ENCODE measurements at regions not wholly inside any gene's neighbourhood (a gene's known extent, or its start where the extent isn't known, plus 50 kb on each side); places are given as distances from the start of the nearest gene placed in this dataset.

DNA sequence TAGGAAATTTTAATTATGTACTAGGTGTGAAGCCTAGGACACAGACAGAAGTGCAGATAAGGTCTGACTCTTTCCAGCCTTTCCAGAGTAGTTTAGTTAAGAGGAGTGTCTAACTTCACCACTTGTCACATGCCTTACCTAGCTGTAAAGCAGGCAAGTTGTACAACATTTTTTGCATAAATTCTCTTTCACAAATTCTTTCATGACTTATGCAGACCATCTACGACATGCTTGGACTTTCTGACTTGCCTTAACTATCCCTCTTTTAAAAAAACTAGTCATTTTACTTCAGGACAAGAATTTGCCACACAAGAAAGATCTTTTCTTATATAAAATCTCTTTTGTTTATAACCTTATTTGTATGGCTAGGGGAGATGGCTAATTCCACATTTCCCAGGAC, 1273.6 kb upstream of the SLC39A10 start:
- DNase-seq (ENCODE audit: low read depth in 1 of 2, low spot score in 2 of 2) = no peak
- Histone ChIP-seq H3K27me3 (replicated peaks in 1 of 4; ENCODE audit: control insufficient read depth in 3 of 4, extremely low read depth in 1 of 4, insufficient read depth in 3 of 4, low read length in 3 of 4) (no peaks in the 10 kb centered on the region), H3K4me1 (replicated peaks in 1 of 4; ENCODE audit: control insufficient read depth in 3 of 4, insufficient read depth in 4 of 4, low read length in 3 of 4) (no peaks in the 10 kb centered on the region), H3K9me3 (ENCODE audit: insufficient read depth in 2 of 2, low read depth in 1 of 2, low read length in 1 of 2) (peaks cover 11 to 18% of the 10 kb centered on the region in 2 experiments; a peak in 3 of 4 replicates), H3K79me2 (ENCODE audit: control insufficient read depth in 1 of 2, insufficient read depth in 2 of 2, low read length in 2 of 2) (no peaks in the 10 kb centered on the region), H3K4me2 (ENCODE audit: insufficient read depth in 1 of 2, low read depth in 2 of 2, low read length in 2 of 2) (no peak overlapping the region), H3K23me2 (ENCODE audit: low read depth, low read length) (no peaks in the 10 kb centered on the region), H3K4me3 (ENCODE audit: extremely low read depth in 1 of 4, insufficient read depth in 2 of 4, low read depth in 3 of 4, low read length in 4 of 4) (no peak overlapping the region), H3K14ac (ENCODE audit: insufficient read length) (no peak overlapping the region), H3K23ac (ENCODE audit: insufficient read length) (no peak overlapping the region), H4K8ac (ENCODE audit: extremely low read depth, insufficient read depth, low read length) (no peak overlapping the region), H2AFZ (ENCODE audit: low read length) (no peak overlapping the region), H2BK120ac (replicated peaks; ENCODE audit: low read depth, low read length) (no peak overlapping the region), H4K20me1 (replicated peaks in 1 of 2; ENCODE audit: control insufficient read depth in 1 of 2, insufficient read depth in 2 of 2, low read length in 2 of 2) (no peaks in the 10 kb centered on the region), H4K91ac (replicated peaks; ENCODE audit: insufficient read length, low read length) (no peak overlapping the region), H2BK15ac (ENCODE audit: low read length) (no peak overlapping the region), H2BK5ac (ENCODE audit: low read depth, low read length) (no peak overlapping the region), H2AK5ac (ENCODE audit: low read depth, low read length) (no peak overlapping the region), H3K4ac (replicated peaks; ENCODE audit: insufficient read length, low read depth, low read length) (no peak overlapping the region), H3K36me3 (ENCODE audit: control insufficient read depth in 2 of 4, insufficient read depth in 4 of 4, low read length in 3 of 4) (no peaks in the 10 kb centered on the region; a peak in 1 of 8 replicates), H3K27ac (ENCODE audit: low read depth, low read length) (no peak overlapping the region), H3K18ac (ENCODE audit: extremely low read depth, low read length) (no peak overlapping the region), H3K9ac (replicated peaks in 1 of 4; ENCODE audit: extremely low read depth in 1 of 4, low read depth in 3 of 4, low read length in 3 of 4) (no peak overlapping the region), H2BK20ac (ENCODE audit: low read length) (no peak overlapping the region), H3K56ac (replicated peaks; ENCODE audit: insufficient read length, low read depth, low read length) (no peak overlapping the region), H3K79me1 (ENCODE audit: low read depth, low read length) (no peaks in the 10 kb centered on the region), H4K5ac (ENCODE audit: insufficient read length, low read depth, low read length) (no peak overlapping the region), H2BK12ac (ENCODE audit: low read depth, low read length) (no peak overlapping the region)
- CTCF ChIA-PET (ENCODE audit: partially characterized antibody) = no interaction called here
- FAIRE-seq = no peak
- no peak for TF ChIP-seq CTBP2 (IDR thresholded peaks at IDR 0.05; ENCODE audit: borderline replicate concordance, insufficient read depth, insufficient read length, low read length)
- no peak for TF ChIP-seq TBP (IDR thresholded peaks at IDR 0.05; ENCODE audit: low read depth, low read length)
- no peak for TF ChIP-seq POLR2AphosphoS5 (IDR thresholded peaks at IDR 0.05; ENCODE audit: low read depth, low read length)
- no peak for TF ChIP-seq POLR2A (IDR thresholded peaks at IDR 0.05; ENCODE audit: control extremely low read depth in 1 of 2, low read depth in 2 of 2, low read length in 2 of 2)
- no peak for TF ChIP-seq KDM4A (IDR thresholded peaks at IDR 0.05; ENCODE audit: low read depth, low read length, severe bottlenecking)
- TF ChIP-seq, protein P1, sequence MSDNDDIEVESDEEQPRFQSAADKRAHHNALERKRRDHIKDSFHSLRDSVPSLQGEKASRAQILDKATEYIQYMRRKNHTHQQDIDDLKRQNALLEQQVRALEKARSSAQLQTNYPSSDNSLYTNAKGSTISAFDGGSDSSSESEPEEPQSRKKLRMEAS (IDR thresholded peaks at IDR 0.05) = no peak
- TF ChIP-seq HDAC2 (IDR thresholded peaks at IDR 0.05; ENCODE audit: borderline replicate concordance in 1 of 2, low read depth in 2 of 2, low read length in 2 of 2) = no peak
- no peak for TF ChIP-seq EGR1 (IDR thresholded peaks at IDR 0.05; ENCODE audit: borderline replicate concordance, low read depth, low read length)
- TF ChIP-seq CHD2 (IDR thresholded peaks at IDR 0.05; ENCODE audit: low read length) = no peak
- POLR2A ChIA-PET (ENCODE audit: partially characterized antibody) = no interaction called here
- 64% methylated on average over 1 of the region's 1 CpG; no CpG with 5 or more reads in 1 of the 2 experiments for WGBS, 2 experiments (ENCODE audit: extremely low coverage in 1 of 2, insufficient coverage in 1 of 2, insufficient read length in 1 of 2, insufficient replicate concordance in 2 of 2, low coverage in 1 of 2, low lambda C conversion rate in 2 of 2, missing lambda C conversion rate in 1 of 2)
